ENCODE measurements at regions not wholly inside any gene's neighbourhood (a gene's known extent, or its start where the extent isn't known, plus 50 kb on each side); places are given as distances from the start of the nearest gene placed in this dataset.

DNA sequence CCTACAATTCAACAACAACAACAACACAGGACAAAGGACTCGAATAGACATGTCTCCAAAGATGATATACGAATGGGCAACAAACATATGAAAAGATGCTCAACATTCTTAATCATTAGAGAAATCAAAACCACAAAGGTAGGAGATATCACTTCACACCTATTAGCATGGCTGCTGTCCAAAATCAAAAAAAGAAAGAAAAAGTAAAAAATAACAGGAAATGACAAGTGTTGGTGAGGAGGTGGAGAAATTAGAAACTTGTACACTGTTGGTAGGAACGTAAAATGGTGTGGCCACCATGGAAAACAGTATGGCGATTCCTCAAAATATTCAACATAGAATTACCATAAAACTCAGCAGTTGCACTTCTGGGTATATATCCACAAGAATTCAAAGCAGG is 312.3 kb upstream of the STT3B start:
- H4K20me1 ChIP-seq (ENCODE audit: insufficient read depth, low read length): no peaks in the 10 kb centered on the region
- POLR2A ChIA-PET (ENCODE audit: unreplicated experiment): no interaction called here
- H3K36me3 ChIP-seq (ENCODE audit: control insufficient read depth, insufficient read depth, low read length): no peaks in the 10 kb centered on the region
- H2BK15ac ChIP-seq (ENCODE audit: low read depth, low read length): no peak overlapping the region
- WGBS, 2 experiments (ENCODE audit: extremely low coverage in 2 of 2, insufficient read length in 1 of 2): no CpG with 5 or more reads among the region's 4 CpGs
- in situ Hi-C loops (cut with MboI; ENCODE audit: low sequenced_read_pairs): no loop called here
- CTCF ChIA-PET: no interaction called here
- no peak overlapping the region for H3K4ac ChIP-seq (ENCODE audit: low read depth, low read length)
- intact Hi-C loops (cut with micrococcal nuclease): no loop called here
- H2BK5ac ChIP-seq (ENCODE audit: low read depth, low read length, poor library complexity, severe bottlenecking): no peak overlapping the region
- H3K27me3 ChIP-seq (ENCODE audit: control insufficient read depth, insufficient read depth, low read length): peaks cover 2% of the 10 kb centered on the region
- H3K9ac ChIP-seq (ENCODE audit: low read depth, low read length): no peak overlapping the region
- no peak overlapping the region for H3K4me3 ChIP-seq (ENCODE audit: insufficient read depth, low read depth, low read length)
- no peaks in the 10 kb centered on the region for H3K79me1 ChIP-seq (ENCODE audit: low read depth in 1 of 2, low read length in 2 of 2)
- H3K9me3 ChIP-seq (ENCODE audit: control insufficient read depth, insufficient read depth, low read length): no peaks in the 10 kb centered on the region
- no peak overlapping the region for H3K23ac ChIP-seq (ENCODE audit: low read depth, low read length)
- H2AK9ac ChIP-seq (replicated peaks; ENCODE audit: low read depth, low read length, poor library complexity): no peak overlapping the region
- H4K91ac ChIP-seq (ENCODE audit: insufficient read depth, low read depth, low read length): no peak overlapping the region
- no peak for DNase-seq
- no peak overlapping the region for H4K8ac ChIP-seq (ENCODE audit: low read depth in 2 of 2, low read length in 2 of 2)
- H3K27ac ChIP-seq (ENCODE audit: insufficient read depth, low read length): no peak overlapping the region
- H2BK120ac ChIP-seq (ENCODE audit: low read depth, low read length): no peak overlapping the region
- no peak overlapping the region for H3K14ac ChIP-seq (replicated peaks; ENCODE audit: low read depth, low read length)
- dilution Hi-C loops (cut with HindIII; ENCODE audit: low sequenced_read_pairs, unreplicated experiment): no loop called here
- no peak overlapping the region for H4K5ac ChIP-seq (ENCODE audit: low read depth, low read length)
- no peak overlapping the region for H3K18ac ChIP-seq (ENCODE audit: low read depth, low read length)
- BruUV-seq (replicated peaks): no TSS peak
- no peak overlapping the region for H2AFZ ChIP-seq (replicated peaks; ENCODE audit: low read length, poor library complexity)
- H2BK20ac ChIP-seq (ENCODE audit: low read depth, low read length): no peak overlapping the region
- TF ChIP-seq SMC3 (IDR thresholded peaks at IDR 0.05; ENCODE audit: low read depth, low read length) (no peak), POLR2A (IDR thresholded peaks at IDR 0.05; ENCODE audit: low read depth, low read length) (no peak), NFE2L2 (IDR thresholded peaks at IDR 0.05; ENCODE audit: low read depth, low read length) (no peak), RCOR1 (IDR thresholded peaks at IDR 0.05; ENCODE audit: insufficient replicate concordance, low read length) (no peak), BHLHE40 (IDR thresholded peaks at IDR 0.05; ENCODE audit: low read depth, low read length) (no peak), FOS (IDR thresholded peaks at IDR 0.05; ENCODE audit: low read depth, low read length) (no peak), MAZ (IDR thresholded peaks at IDR 0.05; ENCODE audit: borderline replicate concordance, low read depth, low read length) (no peak), MXI1 (IDR thresholded peaks at IDR 0.05; ENCODE audit: borderline replicate concordance, low read depth, low read length) (no peak)
- TF ChIP-seq, protein P1, sequence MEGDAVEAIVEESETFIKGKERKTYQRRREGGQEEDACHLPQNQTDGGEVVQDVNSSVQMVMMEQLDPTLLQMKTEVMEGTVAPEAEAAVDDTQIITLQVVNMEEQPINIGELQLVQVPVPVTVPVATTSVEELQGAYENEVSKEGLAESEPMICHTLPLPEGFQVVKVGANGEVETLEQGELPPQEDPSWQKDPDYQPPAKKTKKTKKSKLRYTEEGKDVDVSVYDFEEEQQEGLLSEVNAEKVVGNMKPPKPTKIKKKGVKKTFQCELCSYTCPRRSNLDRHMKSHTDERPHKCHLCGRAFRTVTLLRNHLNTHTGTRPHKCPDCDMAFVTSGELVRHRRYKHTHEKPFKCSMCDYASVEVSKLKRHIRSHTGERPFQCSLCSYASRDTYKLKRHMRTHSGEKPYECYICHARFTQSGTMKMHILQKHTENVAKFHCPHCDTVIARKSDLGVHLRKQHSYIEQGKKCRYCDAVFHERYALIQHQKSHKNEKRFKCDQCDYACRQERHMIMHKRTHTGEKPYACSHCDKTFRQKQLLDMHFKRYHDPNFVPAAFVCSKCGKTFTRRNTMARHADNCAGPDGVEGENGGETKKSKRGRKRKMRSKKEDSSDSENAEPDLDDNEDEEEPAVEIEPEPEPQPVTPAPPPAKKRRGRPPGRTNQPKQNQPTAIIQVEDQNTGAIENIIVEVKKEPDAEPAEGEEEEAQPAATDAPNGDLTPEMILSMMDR (conservative IDR thresholded peaks at IDR 0.05; ENCODE audit: low read depth, low read length): no peak
- TF ChIP-seq, protein P2, sequence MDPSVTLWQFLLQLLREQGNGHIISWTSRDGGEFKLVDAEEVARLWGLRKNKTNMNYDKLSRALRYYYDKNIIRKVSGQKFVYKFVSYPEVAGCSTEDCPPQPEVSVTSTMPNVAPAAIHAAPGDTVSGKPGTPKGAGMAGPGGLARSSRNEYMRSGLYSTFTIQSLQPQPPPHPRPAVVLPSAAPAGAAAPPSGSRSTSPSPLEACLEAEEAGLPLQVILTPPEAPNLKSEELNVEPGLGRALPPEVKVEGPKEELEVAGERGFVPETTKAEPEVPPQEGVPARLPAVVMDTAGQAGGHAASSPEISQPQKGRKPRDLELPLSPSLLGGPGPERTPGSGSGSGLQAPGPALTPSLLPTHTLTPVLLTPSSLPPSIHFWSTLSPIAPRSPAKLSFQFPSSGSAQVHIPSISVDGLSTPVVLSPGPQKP (IDR thresholded peaks at IDR 0.05; ENCODE audit: borderline replicate concordance, low read depth, low read length): no peak
- no peak overlapping the region for H2AK5ac ChIP-seq (ENCODE audit: low read depth, low read length)
- ATAC-seq (ENCODE audit: low read depth): no peak
- H3K4me1 ChIP-seq (ENCODE audit: control insufficient read depth, insufficient read depth, low read length): no peaks in the 10 kb centered on the region
- H3K9me1 ChIP-seq (ENCODE audit: insufficient read depth, low read length): no peaks in the 10 kb centered on the region
- no peak overlapping the region for H3K56ac ChIP-seq (ENCODE audit: extremely low read depth, insufficient read depth, low read length)
- H3K4me2 ChIP-seq (ENCODE audit: low read depth, low read length): no peak overlapping the region

Data from IMR-90 (cell line).